ENCODE measurements at regions not wholly inside any gene's neighbourhood (a gene's known extent, or its start where the extent isn't known, plus 50 kb on each side); places are given as distances from the start of the nearest gene placed in this dataset.

- TF ChIP-seq YY1 (IDR thresholded peaks at IDR 0.05; ENCODE audit: insufficient read depth, insufficient read length) (no peak), SUZ12 (IDR thresholded peaks at IDR 0.05; ENCODE audit: extremely low read depth, insufficient read depth, insufficient read length) (no peak), ZNF274 (IDR thresholded peaks at IDR 0.05; ENCODE audit: low read depth, low read length) (no peak)
Observed at GRCh38 chr20:6480328-6481200, 286.9 kb upstream of the BMP2 start.

Data from NT2/D1 (cell line).